Fibroblast of mammary gland (primary cell): ENCODE measurements at regions not wholly inside any gene's neighbourhood (a gene's known extent, or its start where the extent isn't known, plus 50 kb on each side); places are given as distances from the start of the nearest gene placed in this dataset.
"Not testable (repeated sequence)": the region's sequence is repeated elsewhere in the genome, so short reads cannot be mapped to it uniquely, and the experiment has no call there.

Experiments used
- DNase-seq: peaks from one replicate; pipeline ENCODE4 v3.0.0-alpha.2; 2010; ENCODE audit warnings: low read depth
- H3K4me3 ChIP-seq: 2 replicates; pipeline ENCODE4 v1.5.1; 2011; ENCODE audit warnings: low read depth, mild to moderate bottlenecking, low read length, moderate library complexity; ENCODE audit not compliant: control insufficient read depth
- TF ChIP-seq, protein P1 (sequence below): conservative IDR thresholded peaks from 2 replicates; pipeline ENCODE4 v1.5.1; 2011; ENCODE audit warnings: low read depth, low read length, inconsistent platforms; ENCODE audit not compliant: control insufficient read depth, insufficient read depth

DNA sequence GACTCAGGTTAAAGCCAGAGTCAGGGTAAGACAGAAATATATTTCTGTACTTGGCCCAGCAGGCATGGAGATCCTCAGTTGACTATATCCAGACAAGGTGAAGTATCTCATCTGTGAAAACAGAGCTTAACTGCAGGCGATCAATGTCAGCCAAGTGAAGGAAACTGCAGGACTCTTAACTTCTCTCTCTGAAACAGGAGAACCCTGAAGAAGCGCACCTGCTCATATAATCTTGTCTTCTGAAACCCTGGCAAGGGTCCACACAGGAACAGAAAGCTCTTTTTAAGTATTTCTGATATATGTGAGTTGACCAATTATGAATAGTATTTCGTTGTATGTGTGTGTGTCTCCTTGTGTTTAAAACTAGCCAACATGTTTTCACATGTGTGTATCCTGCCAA lies 504.8 kb upstream of the SLITRK5 start:
- DNase-seq: no peak
- TF ChIP-seq, protein P1, sequence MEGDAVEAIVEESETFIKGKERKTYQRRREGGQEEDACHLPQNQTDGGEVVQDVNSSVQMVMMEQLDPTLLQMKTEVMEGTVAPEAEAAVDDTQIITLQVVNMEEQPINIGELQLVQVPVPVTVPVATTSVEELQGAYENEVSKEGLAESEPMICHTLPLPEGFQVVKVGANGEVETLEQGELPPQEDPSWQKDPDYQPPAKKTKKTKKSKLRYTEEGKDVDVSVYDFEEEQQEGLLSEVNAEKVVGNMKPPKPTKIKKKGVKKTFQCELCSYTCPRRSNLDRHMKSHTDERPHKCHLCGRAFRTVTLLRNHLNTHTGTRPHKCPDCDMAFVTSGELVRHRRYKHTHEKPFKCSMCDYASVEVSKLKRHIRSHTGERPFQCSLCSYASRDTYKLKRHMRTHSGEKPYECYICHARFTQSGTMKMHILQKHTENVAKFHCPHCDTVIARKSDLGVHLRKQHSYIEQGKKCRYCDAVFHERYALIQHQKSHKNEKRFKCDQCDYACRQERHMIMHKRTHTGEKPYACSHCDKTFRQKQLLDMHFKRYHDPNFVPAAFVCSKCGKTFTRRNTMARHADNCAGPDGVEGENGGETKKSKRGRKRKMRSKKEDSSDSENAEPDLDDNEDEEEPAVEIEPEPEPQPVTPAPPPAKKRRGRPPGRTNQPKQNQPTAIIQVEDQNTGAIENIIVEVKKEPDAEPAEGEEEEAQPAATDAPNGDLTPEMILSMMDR: no peak
- H3K4me3 ChIP-seq: no peak overlapping the region

DNA sequence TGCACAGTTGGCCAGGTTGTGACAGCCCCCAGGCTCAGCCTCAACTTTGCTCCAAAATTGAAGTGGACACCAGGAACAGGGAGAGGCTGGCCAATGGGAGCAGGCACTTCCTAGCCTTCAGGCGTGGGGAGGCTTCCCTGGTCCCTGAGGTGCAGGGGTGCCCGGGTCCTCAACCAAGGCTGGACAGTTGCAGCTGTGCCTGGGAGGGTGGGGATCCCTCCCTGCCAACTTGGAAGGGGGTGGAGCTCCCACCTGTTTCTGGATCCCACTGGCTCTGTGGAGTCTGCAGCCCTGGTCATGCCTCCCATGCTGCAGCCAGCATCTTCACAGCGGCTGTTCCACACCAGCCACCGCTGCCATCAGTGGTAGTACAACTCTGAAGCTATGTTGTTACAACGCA lies 502.8 kb upstream of the SLITRK5 start:
- DNase-seq: no peak
- H3K4me3 ChIP-seq: no peak overlapping the region
- TF ChIP-seq, protein P1: no peak

DNA sequence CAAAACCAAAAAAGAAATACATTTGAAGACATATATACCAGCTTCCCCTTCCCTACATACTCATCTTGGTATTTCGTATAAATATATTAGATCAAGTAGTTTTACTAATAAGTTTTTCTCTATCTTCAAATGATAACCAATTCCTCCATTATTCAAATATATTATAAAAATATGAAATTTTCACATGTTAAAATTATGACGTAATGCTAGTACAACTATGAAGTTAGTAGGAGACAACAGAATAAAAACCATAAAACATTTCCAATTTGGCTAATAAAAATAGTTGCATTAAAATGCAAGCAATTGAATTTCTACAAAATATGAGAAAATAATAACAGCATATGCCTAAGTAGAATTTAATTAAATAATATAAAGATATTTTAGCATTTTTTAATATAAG lies 501.8 kb upstream of the SLITRK5 start:
- TF ChIP-seq, protein P1: no peak
- no peak overlapping the region for H3K4me3 ChIP-seq
- no peak for DNase-seq

GRCh38 chr13:87172166-87172835 lies 498.9 kb upstream of the SLITRK5 start:
- TF ChIP-seq, protein P1: no peak
- H3K4me3 ChIP-seq: no peak overlapping the region
- no peak for DNase-seq

GRCh38 chr13:87185138-87185537 lies 486.0 kb upstream of the SLITRK5 start:
- DNase-seq, H3K4me3 ChIP-seq: not testable (repeated sequence)

DNA sequence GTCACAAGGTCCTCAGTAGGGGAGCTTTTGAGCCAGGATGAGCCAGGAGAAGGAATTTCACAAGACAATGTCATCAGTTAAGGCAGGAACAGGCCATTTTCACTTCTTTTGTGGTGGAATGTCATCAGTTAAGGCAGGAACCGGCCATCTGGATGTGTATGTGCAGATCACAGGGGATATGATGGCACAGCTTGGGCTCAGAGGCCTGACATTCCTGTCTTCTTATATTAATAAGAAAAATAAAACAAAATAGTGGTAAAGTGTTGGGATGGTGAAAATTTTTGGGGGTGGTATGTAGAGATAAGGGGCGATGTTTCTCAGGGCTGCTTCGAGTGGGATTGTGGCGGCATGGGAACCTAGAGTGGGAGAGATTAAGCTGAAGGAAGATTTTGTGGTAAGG lies 484.5 kb upstream of the SLITRK5 start:
- H3K4me3 ChIP-seq, DNase-seq: not testable (repeated sequence)

- not testable (repeated sequence) for H3K4me3 ChIP-seq, DNase-seq
Observed at GRCh38 chr13:87191485-87191884, 479.7 kb upstream of the SLITRK5 start.

- TF ChIP-seq, protein P1: no peak
- no peak overlapping the region for H3K4me3 ChIP-seq
- no peak for DNase-seq
Observed at GRCh38 chr13:87198371-87198770, 472.8 kb upstream of the SLITRK5 start.
